ENCODE measurements at regions not wholly inside any gene's neighbourhood (a gene's known extent, or its start where the extent isn't known, plus 50 kb on each side); places are given as distances from the start of the nearest gene placed in this dataset.

DNA sequence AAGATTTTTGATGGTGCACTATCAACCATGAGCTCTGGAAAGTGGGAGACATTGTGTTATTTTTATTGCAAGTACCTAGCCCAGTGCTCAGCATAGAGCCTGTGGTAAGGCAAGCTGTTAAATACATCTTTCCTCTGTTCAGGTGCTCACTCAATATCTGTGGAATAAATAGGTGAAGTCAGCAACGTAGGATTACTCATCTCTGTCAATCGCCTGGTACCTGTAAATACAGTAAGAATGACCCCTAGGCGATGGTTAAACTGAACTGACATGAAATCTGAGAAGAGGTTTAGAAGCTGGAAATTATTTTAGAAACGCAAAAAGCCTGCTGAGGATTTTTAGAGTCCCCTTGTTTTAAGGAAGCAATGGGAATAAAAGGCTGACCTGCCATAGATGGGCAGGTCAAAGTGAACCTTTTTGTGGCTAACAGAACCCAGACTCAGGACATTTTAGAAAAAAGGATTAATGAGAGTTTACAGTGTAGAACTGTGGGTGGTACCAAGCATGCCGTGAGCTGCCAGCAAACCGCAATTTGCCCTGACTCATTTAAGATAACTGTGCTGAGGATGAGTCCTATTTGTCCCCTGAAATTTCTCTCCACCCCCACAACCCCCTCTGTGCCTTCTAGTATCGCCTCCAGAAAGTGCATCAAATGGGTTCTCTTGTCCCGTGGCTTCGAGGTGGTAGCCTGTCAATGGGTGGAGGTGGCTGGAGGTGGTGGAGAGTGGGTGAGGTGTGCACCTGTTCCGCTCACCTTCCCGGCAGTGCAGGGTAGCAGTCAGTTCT, 375.1 kb downstream of the MED10 start:
- no peaks in the 10 kb centered on the region for H3K36me3 ChIP-seq
- TF ChIP-seq, protein P1, sequence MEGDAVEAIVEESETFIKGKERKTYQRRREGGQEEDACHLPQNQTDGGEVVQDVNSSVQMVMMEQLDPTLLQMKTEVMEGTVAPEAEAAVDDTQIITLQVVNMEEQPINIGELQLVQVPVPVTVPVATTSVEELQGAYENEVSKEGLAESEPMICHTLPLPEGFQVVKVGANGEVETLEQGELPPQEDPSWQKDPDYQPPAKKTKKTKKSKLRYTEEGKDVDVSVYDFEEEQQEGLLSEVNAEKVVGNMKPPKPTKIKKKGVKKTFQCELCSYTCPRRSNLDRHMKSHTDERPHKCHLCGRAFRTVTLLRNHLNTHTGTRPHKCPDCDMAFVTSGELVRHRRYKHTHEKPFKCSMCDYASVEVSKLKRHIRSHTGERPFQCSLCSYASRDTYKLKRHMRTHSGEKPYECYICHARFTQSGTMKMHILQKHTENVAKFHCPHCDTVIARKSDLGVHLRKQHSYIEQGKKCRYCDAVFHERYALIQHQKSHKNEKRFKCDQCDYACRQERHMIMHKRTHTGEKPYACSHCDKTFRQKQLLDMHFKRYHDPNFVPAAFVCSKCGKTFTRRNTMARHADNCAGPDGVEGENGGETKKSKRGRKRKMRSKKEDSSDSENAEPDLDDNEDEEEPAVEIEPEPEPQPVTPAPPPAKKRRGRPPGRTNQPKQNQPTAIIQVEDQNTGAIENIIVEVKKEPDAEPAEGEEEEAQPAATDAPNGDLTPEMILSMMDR (IDR thresholded peaks at IDR 0.05): no peak
- H3K4me3 ChIP-seq: no peak overlapping the region
- H3K27me3 ChIP-seq: no peaks in the 10 kb centered on the region
- H3K27ac ChIP-seq: no peak overlapping the region
- no peak for DNase-seq (ENCODE audit: low spot score)
- no peaks in the 10 kb centered on the region for H3K4me1 ChIP-seq
- no peaks in the 10 kb centered on the region for H3K9me3 ChIP-seq

DNA sequence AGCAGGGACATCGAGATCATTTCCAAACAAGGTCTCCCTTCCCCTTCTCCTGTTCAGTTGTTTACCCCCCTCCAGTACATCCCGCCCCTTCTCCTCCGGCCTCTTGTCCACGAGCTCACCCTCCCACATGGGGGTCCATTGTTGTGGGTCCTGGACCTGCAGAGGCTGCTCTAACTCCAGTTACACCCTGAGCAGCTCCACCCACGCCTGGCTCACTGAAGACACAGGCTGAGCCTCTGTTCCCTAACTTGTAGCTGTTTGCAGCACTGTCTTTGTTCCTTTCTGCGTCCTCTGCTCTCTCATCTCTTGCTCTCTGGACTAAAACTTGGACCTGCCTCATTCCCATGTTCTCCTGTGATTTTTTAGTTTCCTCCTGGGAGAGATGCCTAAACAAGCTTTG, 377.5 kb downstream of the MED10 start:
- Histone ChIP-seq H3K27me3 (no peaks in the 10 kb centered on the region), H3K36me3 (no peaks in the 10 kb centered on the region), H3K27ac (no peak overlapping the region), H3K4me3 (no peak overlapping the region), H3K9me3 (peaks cover 0 to 7% of the 10 kb centered on the region in 2 donors), H3K4me1 (no peaks in the 10 kb centered on the region)
- no peak for DNase-seq (ENCODE audit: low spot score)
- TF ChIP-seq, protein P1 (IDR thresholded peaks at IDR 0.05): no peak

DNA sequence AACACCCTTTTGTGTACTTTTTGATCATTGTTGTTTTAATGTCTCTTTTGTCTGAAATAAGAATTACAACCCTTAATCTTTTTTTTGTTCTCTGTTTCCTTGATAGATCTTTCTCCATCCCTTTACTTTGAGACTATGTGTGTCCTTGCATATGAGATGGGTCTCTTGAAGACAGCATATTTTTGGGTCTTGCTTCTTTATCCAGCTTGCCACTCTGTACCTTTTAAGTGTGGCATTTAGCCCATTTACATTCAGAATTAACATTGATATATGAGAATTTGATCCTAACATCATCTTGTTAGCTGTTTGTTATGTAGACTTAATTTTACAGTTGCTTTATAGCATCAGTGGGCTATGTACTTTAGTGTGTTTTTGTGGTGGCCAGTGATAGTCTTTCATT, 382.5 kb downstream of the MED10 start:
- TF ChIP-seq, protein P1 (IDR thresholded peaks at IDR 0.05): no peak
- peaks cover 6 to 49% of the 10 kb centered on the region in 2 donors for H3K9me3 ChIP-seq
- H3K4me1 ChIP-seq: no peaks in the 10 kb centered on the region
- no peaks in the 10 kb centered on the region for H3K27me3 ChIP-seq
- no peaks in the 10 kb centered on the region for H3K36me3 ChIP-seq
- H3K4me3 ChIP-seq: no peak overlapping the region
- no peak overlapping the region for H3K27ac ChIP-seq
- no peak for DNase-seq (ENCODE audit: low spot score)

DNA sequence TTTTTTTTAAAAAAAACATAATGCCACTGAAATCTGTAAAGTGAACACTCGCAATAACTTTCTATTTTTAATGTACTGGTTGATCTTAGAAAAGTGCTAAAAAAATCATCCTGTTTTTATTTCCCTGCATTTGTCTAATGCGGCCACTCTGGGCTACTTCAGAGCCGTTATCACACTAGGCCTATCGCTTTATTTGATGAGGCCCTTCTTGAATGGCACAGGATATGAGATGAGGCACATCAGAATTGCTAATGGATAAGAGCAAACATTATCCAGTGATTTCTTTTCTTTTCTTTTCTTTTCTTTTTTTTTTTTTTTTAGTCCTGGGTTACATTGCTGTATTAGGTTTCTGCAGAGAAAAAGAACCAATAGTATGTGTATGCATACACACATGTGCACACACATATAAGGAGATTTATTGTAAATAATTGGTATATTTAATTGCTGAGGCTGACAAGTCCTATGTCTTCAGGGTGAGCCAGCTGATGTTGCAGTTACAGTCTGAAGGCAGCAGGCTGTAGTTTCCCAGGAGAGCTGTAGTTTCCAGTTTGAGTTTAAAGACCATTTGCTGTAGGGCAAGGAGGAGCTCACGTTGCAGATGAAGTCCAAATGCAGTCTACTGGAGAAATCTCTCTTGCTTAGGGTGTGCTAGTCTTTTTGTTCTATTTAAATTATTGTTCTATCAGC, 391.7 kb downstream of the MED10 start:
- H3K4me1 ChIP-seq: no peaks in the 10 kb centered on the region
- H3K4me3 ChIP-seq: no peak overlapping the region
- DNase-seq (ENCODE audit: low spot score): no peak
- no peak overlapping the region for H3K27ac ChIP-seq
- H3K27me3 ChIP-seq: no peaks in the 10 kb centered on the region
- TF ChIP-seq, protein P1 (IDR thresholded peaks at IDR 0.05): no peak
- peaks cover 0 to 2% of the 10 kb centered on the region in 2 donors for H3K9me3 ChIP-seq
- H3K36me3 ChIP-seq: no peaks in the 10 kb centered on the region

DNA sequence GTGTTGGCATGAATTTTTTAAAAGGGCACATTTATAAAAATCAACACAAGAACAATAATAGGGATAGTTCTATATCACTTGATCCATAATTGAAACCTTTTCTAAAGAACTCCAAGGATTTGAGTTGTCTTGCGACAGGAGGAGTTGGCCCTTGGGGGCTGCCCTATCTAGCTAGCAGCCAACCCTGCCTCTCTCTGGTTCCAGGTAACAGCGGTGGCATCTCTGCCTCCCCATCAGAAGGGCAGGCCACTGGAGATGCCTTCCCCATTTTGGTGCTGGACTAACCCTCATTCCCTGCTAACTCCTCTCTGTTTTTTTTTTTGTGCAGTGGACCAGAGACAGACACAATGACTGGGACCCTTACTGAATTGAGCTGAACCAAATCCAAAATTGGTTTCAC, 393.0 kb downstream of the MED10 start:
- Histone ChIP-seq H3K27me3 (no peaks in the 10 kb centered on the region), H3K4me3 (no peak overlapping the region), H3K9me3 (no peaks in the 10 kb centered on the region), H3K36me3 (no peaks in the 10 kb centered on the region), H3K4me1 (no peaks in the 10 kb centered on the region), H3K27ac (no peak overlapping the region)
- TF ChIP-seq, protein P1 (IDR thresholded peaks at IDR 0.05): no peak
- DNase-seq (ENCODE audit: low spot score): no peak

Measured in right atrium auricular region (tissue), 2 donors.